KOPT-K1 (cell line): ENCODE measurements at regions not wholly inside any gene's neighbourhood (a gene's known extent, or its start where the extent isn't known, plus 50 kb on each side); places are given as distances from the start of the nearest gene placed in this dataset.

Source experiments
- H3K27ac ChIP-seq: fragments of 200-600 bp; sonication (generic); 2 replicates; pipeline ENCODE4 v1.5.1; 2016; ENCODE audit warnings: antibody characterized with exemption, mild to moderate bottlenecking, low read depth, low read length; ENCODE audit not compliant: poor library complexity, severe bottlenecking
- H3K36me3 ChIP-seq: fragments of 200-600 bp; sonication (generic); 2 replicates; pipeline ENCODE4 v1.5.1; 2017; ENCODE audit warnings: antibody characterized with exemption, mild to moderate bottlenecking, low read length, moderate library complexity; ENCODE audit not compliant: insufficient read depth
- H3K9me3 ChIP-seq: fragments of 200-600 bp; sonication (generic); 2 replicates; pipeline ENCODE4 v1.5.1; 2017; ENCODE audit warnings: antibody characterized with exemption, low read length, mild to moderate bottlenecking; ENCODE audit not compliant: insufficient read depth, poor library complexity, severe bottlenecking

DNA sequence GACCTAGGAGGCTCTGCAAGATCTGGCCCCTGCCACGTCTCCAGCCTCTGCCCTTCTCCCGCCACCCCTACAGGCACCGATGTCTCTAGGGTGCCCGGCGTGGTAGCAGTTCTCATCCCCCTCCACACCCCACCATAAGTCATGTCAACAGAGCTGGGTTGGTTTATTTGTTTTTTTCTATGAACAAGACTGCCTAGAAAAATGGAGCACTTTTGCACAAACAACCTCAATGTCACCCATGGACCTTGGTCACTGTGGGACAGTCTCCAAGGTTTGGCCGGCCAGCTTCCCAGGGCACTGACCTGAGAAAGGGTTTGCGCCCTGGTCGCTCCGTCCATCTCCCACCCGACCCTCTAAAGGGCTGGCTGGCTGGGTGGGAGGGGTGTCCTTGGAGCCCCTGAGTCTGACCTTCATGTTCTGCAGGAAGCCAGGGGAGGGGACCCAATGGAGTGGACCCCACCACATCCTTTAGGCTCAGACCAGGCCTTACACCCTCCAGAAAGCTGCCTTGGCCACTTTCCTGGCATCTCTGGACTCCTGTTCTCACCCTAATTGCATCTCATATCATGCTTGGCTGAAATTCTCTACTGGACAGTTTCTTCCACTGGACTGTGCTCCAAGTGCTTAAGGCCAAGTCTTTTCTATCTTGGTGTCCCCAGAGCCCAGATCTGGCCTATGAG is 104.8 kb upstream of the PTPN1 start:
- Histone ChIP-seq H3K9me3 (no peaks in the 10 kb centered on the region), H3K36me3 (no peaks in the 10 kb centered on the region), H3K27ac (no peak overlapping the region)

DNA sequence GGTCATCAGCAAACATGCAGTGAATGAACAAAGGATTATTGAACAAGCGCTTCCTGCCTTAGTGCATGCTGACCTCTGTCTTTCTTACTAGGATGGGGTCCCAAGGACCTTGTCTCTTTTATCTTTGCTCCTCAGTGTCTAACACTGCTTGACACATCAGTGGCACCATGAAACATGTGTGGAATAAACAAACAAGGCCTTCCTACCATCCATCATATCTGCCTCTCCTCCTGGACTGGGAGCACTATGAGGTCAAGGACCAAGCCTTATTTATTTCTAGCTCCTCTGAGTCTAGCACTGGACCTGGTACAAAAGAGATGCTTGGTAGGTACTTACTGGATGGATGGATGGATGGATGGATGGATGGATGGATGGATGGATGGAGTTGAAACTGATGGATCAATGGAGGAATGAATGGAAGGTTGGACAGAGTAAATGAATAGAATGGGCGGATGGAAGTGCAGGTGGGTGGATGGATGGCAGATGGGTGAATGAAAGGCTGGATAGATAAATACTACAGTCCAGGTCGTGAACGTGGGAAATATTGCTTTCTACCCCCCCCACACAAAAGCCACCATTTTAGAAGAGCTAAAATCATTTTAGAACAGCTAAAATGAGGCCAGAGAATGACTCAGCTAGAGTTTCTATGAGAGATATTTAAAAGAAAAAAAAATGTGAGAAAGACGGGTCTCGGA is 104.1 kb upstream of the PTPN1 start:
- no peaks in the 10 kb centered on the region for H3K36me3 ChIP-seq

DNA sequence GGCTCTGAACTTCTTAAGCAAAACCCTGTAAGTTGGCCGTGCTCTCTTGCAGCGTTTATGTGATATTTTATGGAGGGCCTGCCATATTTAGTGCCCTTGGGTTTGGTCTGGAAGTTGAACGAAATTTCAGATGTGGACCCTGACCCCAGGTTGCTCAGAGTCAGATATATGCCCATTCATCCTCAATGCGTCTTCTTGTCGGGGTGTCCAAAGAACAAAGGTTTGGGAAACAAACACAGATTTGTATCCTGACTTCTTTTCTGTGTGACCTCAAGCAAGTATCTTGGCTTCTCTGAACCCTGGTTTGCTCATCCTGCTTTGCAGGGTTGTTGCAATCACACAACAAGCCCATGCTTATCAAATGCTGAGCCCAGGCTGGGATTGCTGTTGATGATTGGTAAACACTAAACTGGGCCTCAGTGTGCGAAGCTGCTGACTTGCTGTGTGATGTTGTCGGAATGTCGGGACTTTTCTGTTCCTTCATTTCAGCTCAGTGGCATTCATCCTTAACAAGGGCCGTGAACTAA is 103.5 kb upstream of the PTPN1 start:
- no peaks in the 10 kb centered on the region for H3K9me3 ChIP-seq
- no peaks in the 10 kb centered on the region for H3K36me3 ChIP-seq
- H3K27ac ChIP-seq, result no peak overlapping the region

More for the DNA sequence above, 104.1 kb upstream of the PTPN1 start:
- H3K9me3 ChIP-seq, result no peaks in the 10 kb centered on the region
- no peak overlapping the region for H3K27ac ChIP-seq

DNA sequence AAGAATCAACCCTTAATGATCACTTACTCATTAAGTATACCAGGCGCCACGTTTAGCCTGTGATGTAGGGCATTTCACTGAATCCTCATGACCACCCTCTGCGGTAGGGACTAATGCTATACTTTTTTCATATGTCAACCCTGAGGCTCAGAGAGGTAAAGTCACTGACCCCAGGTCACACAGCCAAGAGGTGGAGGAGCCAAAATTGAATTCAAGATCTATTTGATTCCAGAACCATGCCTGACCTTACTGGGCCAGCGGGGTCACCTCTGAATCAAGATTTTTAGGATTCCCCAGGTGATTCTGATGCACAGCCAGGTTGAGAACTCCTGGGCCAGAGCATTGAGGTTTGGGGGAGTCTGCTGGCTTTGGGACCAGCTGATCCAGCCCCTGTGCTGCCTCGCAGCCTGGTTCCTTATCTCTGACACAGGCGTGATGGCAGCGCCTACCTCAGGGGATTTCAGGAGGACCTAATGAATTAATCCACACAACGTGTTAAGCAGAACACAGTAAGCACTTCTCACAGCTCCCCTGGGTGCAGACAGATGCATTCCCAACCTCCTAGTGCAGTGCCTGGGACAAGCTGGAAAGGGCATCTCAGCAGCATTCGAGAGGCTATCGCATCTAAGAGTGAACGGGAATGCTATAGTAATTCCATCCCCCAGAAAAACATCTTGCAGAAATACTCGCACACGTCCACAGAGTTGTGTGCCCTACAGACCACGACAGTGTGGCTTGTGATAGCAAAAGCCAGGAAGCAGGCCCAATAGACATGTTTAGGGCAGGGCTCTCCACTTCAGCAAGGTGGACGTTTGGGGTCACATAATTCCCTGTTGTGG is 101.4 kb upstream of the PTPN1 start:
- Histone ChIP-seq H3K27ac (no peak overlapping the region), H3K9me3 (no peaks in the 10 kb centered on the region), H3K36me3 (no peaks in the 10 kb centered on the region)

DNA sequence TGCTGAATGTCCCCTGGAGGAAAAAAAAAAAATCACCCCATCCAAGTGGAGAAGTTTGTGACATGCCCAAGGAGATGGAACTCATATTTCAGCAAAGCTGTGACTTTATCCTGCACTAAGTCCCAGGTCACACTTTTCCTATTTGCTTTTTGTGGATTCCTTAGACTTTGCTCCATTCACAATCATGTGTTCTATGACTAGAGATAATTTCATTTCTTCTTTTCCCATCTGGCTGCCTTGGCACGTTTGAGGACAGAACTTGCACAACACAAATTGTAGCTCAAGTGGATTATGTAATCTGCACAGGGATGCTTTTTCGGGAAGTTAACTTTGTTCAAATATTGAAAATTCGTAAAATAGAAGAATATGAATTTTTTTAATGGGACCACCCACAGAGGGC is 100.7 kb upstream of the PTPN1 start:
- no peaks in the 10 kb centered on the region for H3K36me3 ChIP-seq
- H3K9me3 ChIP-seq, result no peaks in the 10 kb centered on the region
- H3K27ac ChIP-seq, result no peak overlapping the region

DNA sequence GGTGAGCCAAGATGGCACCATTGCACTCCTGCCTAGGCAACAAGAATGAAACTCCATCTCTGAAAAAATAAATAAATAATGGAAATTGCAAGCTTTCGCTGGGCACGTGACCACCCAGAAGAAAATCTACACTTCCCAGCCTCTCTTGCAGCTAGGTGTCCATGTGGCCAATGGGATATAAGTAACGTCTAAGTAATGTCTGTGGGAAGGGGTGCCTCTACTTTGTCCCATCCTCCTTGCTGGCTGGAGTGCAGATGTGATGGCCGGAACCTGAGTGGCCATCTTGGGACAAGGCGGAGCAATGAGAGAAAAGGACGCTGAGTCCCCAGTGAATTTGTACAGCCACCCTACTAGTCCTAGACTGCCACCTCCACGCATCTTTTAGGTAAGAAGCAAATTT is 99.8 kb upstream of the PTPN1 start:
- H3K36me3 ChIP-seq, result no peaks in the 10 kb centered on the region
- H3K27ac ChIP-seq, result no peak overlapping the region
- H3K9me3 ChIP-seq, result no peaks in the 10 kb centered on the region

DNA sequence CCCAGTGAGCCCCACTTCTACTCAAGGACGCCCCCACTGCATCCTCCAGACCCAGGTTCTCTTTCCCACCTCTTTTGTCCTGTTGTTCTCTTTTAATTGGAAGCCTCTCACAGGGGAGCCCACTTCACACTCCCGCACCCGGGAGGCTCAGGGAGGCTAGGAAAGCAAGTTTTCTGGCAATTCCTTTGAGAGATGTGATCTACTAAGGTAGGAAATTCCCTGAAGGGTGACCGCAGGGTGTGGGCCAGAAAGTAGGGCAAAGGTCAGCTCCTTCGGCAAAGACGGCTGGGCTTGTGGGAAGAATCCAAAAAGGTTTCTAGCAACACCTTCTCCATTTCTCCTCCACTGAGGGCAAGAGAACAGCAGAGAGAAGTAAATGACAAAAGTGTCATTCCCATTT is 98.1 kb upstream of the PTPN1 start:
- Histone ChIP-seq H3K9me3 (no peaks in the 10 kb centered on the region), H3K27ac (no peak overlapping the region), H3K36me3 (no peaks in the 10 kb centered on the region)

DNA sequence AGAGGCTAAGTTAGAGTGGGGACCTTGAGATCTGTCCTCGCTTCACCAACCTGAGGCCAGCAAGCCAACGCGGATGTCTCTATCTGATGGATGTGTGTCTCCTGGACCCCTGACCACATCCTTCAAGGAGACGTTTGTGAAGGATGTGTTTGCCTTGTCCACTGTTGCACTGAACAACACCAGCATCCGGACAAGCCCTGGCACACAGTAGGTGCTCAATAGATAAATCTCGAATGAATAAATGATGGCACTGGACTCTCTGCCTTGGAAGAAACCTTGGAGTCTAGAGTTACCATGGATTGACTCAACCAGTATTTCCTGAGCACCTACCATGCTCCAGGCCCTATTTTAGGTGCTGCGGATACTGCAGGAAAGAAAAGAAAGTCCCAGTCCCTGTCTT is 97.7 kb upstream of the PTPN1 start:
- Histone ChIP-seq H3K9me3 (no peaks in the 10 kb centered on the region), H3K27ac (no peak overlapping the region), H3K36me3 (no peaks in the 10 kb centered on the region)

DNA sequence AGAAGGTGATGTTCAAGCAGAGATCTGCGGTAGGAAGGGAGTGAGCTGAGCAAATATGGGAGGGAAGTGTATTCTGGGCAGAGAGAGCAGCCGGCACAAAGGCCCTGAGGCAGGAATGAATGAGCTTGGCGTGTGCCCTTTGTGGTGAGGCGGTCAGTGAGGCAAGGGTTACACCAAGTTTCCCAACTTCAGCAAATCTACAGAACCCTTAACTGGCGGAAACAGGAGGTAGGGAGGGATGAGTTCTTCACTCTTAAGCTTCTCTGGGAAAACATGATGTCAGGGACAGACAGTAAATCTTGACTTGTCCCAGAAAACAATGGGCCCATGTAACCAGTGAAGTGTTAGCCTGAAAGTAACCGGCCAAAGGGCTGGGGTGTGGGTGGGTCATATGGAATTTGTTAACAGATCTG is 97.1 kb upstream of the PTPN1 start:
- H3K27ac ChIP-seq, result no peak overlapping the region
- no peaks in the 10 kb centered on the region for H3K36me3 ChIP-seq
- no peaks in the 10 kb centered on the region for H3K9me3 ChIP-seq

DNA sequence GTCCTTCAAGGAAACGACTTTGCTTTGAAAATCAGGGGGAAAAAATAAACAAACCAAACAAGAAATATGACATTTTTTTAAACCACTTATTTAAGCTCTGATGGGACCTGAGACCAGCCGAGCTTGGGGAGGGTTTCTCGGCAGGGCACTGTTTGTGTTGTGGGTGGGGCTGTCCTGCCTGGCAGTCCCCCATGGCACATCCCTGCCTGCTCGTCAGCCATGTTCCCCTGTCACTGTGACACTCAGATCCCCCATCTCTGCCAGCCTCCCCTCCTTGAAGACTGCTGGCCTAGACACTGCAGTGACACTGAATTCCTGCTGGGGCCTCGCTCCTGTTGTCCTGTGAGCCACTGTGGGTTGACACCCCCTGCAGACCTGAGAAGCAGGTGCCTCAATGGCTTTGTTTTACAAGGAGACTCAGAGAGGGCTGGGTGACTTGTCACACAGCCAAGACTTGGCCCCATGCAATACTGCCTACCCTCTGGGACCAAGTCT is 95.1 kb upstream of the PTPN1 start:
- no peak overlapping the region for H3K27ac ChIP-seq
- no peaks in the 10 kb centered on the region for H3K36me3 ChIP-seq

DNA sequence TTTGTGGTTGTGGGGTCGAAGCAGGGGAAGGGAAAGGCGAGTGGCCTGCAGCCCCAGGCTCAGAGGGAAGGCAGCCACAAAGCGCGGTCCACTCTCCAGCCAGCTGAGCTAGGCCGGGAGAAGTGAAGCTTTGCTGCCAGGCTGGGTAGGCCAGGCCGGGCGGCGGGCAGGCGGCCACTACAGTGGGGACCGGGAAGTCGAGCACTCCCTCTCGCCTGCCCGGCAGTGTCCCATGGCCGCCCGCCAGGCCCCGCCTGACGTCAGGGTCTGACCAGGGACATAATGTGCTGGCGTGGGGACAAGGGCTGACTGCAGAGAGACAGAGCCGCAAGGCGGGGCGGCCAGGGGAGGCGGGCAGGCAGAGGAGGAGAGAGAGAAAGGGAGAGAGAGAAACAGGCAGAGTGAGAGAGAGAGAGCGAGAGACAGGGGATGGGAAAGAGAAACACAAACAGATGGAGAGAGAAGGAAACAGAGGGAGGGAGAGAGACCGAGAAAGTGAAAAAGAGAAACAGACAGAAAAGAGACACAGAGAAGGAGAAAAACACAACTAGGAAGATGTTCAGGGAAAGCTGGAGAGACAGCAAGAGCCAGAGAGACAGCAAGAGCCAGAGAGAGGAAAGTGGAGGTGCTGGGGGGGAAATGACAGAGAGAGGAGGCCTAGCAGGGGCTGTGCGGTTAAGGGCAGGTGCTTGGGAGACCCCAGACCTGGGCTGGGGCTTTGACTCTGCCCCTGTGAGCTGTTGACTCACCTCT is 94.5 kb upstream of the PTPN1 start:
- H3K9me3 ChIP-seq, result no peaks in the 10 kb centered on the region
- no peak overlapping the region for H3K27ac ChIP-seq
- H3K36me3 ChIP-seq, result no peaks in the 10 kb centered on the region

More for the DNA sequence above, 95.1 kb upstream of the PTPN1 start:
- H3K9me3 ChIP-seq, result no peaks in the 10 kb centered on the region

DNA sequence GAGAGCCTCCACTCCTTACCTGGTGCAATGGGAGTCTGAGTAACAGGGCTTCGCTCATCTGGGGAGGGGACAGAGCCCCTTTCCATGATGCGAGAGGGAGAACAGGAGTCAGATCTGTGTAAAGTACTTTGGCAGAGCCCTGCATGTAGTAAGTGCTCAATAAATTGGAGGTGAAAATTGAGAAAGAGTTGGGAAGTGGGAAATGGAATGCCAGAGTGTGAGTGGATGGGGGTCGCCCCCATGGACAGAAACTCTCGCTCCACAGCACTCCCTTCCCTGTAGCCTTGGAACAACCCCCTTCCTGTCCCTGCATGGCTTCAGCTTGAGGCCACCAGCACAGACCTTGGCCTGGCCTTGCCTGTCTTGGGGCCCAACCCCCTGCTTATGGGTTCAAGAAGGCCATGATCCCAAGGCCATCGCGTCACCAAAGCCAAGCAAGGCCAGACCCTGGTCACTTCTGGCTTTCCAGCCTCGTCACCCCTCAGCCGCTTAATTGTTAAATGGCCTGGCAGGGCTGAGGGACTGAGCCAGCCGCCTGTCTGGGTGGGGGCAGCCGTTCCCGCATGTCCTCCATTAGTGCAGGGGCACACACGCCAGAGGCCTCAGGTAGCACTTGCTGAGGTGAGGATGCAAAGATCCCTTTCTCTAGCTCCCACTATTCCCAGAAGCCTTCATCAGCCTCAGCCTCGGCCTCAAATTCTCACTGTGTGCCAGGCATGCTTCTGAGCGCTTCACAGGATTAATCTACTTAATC is 93.7 kb upstream of the PTPN1 start:
- Histone ChIP-seq H3K27ac (no peak overlapping the region), H3K36me3 (no peaks in the 10 kb centered on the region), H3K9me3 (peaks cover 2% of the 10 kb centered on the region)

DNA sequence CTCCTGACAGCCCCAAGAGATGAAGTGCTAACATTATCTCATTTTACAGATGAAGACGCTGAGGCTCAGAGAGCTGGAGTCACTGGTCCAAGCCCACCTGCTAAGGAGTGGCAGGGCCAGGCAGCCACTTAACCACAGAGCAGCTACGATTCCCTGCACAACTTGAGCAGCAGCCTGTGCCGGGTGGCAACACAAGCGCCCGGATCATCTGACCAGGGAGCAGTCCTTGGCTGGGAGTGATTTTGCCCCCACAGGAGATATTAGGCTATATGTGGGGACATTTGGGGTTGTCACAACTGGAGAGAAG is 93.2 kb upstream of the PTPN1 start:
- Histone ChIP-seq H3K9me3 (peaks cover 7% of the 10 kb centered on the region), H3K27ac (no peak overlapping the region), H3K36me3 (no peaks in the 10 kb centered on the region)
